GM21390 (cell line): ENCODE measurements at regions not wholly inside any gene's neighbourhood (a gene's known extent, or its start where the extent isn't known, plus 50 kb on each side); places are given as distances from the start of the nearest gene placed in this dataset.
"Not testable (repeated sequence)": the region's sequence is repeated elsewhere in the genome, so short reads cannot be mapped to it uniquely, and the experiment has no call there.

Source experiments
- ATAC-seq: cut with Tn5 transposase; IDR thresholded peaks from one replicate; pipeline ENCODE4 v1.9.1; 2021; ENCODE audit not compliant: unreplicated experiment

- ATAC-seq, result no peak
Measured at GRCh38 chr3:152658977-152659720, 175.8 kb upstream of the P2RY1 start.

- ATAC-seq, result no peak
Measured at GRCh38 chr3:152662157-152662556, 172.8 kb upstream of the P2RY1 start.

- ATAC-seq, result no peak
Measured at GRCh38 chr3:152664766-152665165, 170.2 kb upstream of the P2RY1 start.

- ATAC-seq, result no peak
Measured at GRCh38 chr3:152667267-152667666, 167.7 kb upstream of the P2RY1 start.

- ATAC-seq, result no peak
Measured at GRCh38 chr3:152669560-152669959, 165.4 kb upstream of the P2RY1 start.

- no peak for ATAC-seq
Measured at GRCh38 chr3:152671446-152672319, 163.2 kb upstream of the P2RY1 start.

GRCh38 chr3:152672320-152672649 lies 162.6 kb upstream of the P2RY1 start:
- no peak for ATAC-seq

- ATAC-seq, result no peak
Measured at GRCh38 chr3:152676810-152677379, 158.0 kb upstream of the P2RY1 start.

GRCh38 chr3:152677491-152677890 lies 157.4 kb upstream of the P2RY1 start:
- ATAC-seq, result no peak

GRCh38 chr3:152682477-152682876 lies 152.5 kb upstream of the P2RY1 start:
- ATAC-seq, result no peak

- no peak for ATAC-seq
Measured at GRCh38 chr3:152683521-152683999, 151.4 kb upstream of the P2RY1 start.

GRCh38 chr3:152684279-152684678 lies 150.7 kb upstream of the P2RY1 start:
- no peak for ATAC-seq

GRCh38 chr3:152688313-152688712 lies 146.6 kb upstream of the P2RY1 start:
- ATAC-seq, result no peak

GRCh38 chr3:152692326-152692725 lies 142.6 kb upstream of the P2RY1 start:
- ATAC-seq, result not testable (repeated sequence)

- not testable (repeated sequence) for ATAC-seq
Measured at GRCh38 chr3:152693521-152694250, 141.2 kb upstream of the P2RY1 start.

GRCh38 chr3:152695840-152696239 lies 139.1 kb upstream of the P2RY1 start:
- no peak for ATAC-seq

- ATAC-seq, result no peak
Measured at GRCh38 chr3:152696962-152697361, 138.0 kb upstream of the P2RY1 start.

- no peak for ATAC-seq
Measured at GRCh38 chr3:152703245-152703890, 131.6 kb upstream of the P2RY1 start.

GRCh38 chr3:152706991-152707713 lies 127.8 kb upstream of the P2RY1 start:
- peak; percentile 66 for ATAC-seq

- no peak for ATAC-seq
Measured at GRCh38 chr3:152709659-152710058, 125.3 kb upstream of the P2RY1 start.
